G401.6 (cell line): ENCODE measurements at regions not wholly inside any gene's neighbourhood (a gene's known extent, or its start where the extent isn't known, plus 50 kb on each side); places are given as distances from the start of the nearest gene placed in this dataset.

Experiments used
- FAIRE-seq: peaks from 2 replicates; lab custom pipeline; 2012; peaks lifted over from hg19 to GRCh38; lab: Jason Lieb, UNC

GRCh38 chr13:72527333-72527732 is 200.1 kb downstream of the MZT1 start:
- FAIRE-seq = no peak

GRCh38 chr13:72523593-72523992 is 203.8 kb downstream of the MZT1 start:
- FAIRE-seq = no peak

GRCh38 chr13:72523049-72523448 is 204.4 kb downstream of the MZT1 start:
- FAIRE-seq = no peak

- FAIRE-seq = no peak
Measured at GRCh38 chr13:72521940-72522661, 205.3 kb downstream of the MZT1 start.

GRCh38 chr13:72514146-72514545 is 213.3 kb downstream of the MZT1 start:
- no peak for FAIRE-seq

- FAIRE-seq = no peak
Measured at GRCh38 chr13:72508392-72508791, 219.0 kb downstream of the MZT1 start.

- FAIRE-seq = no peak
Measured at GRCh38 chr13:72507416-72508199, 219.8 kb downstream of the MZT1 start.

GRCh38 chr13:72506706-72507105 is 220.7 kb downstream of the MZT1 start:
- no peak for FAIRE-seq

- FAIRE-seq = no peak
Measured at GRCh38 chr13:72505376-72505775, 222.1 kb downstream of the MZT1 start.

- FAIRE-seq = no peak
Measured at GRCh38 chr13:72504131-72504841, 223.1 kb downstream of the MZT1 start.

- FAIRE-seq = no peak
Measured at GRCh38 chr13:72500851-72501250, 226.6 kb downstream of the MZT1 start.

GRCh38 chr13:72495681-72496080 is 231.7 kb downstream of the MZT1 start:
- no peak for FAIRE-seq

GRCh38 chr13:72489751-72490150 is 237.7 kb downstream of the MZT1 start:
- no peak for FAIRE-seq

GRCh38 chr13:72473321-72473720 is 254.1 kb downstream of the MZT1 start:
- no peak for FAIRE-seq

GRCh38 chr13:72469906-72470305 is 257.5 kb downstream of the MZT1 start:
- FAIRE-seq = no peak

- no peak for FAIRE-seq
Measured at GRCh38 chr13:72463561-72463960, 263.9 kb downstream of the MZT1 start.

GRCh38 chr13:72462726-72463125 is 264.7 kb downstream of the MZT1 start:
- no peak for FAIRE-seq

GRCh38 chr13:72462166-72462565 is 265.3 kb downstream of the MZT1 start:
- FAIRE-seq = no peak

- no peak for FAIRE-seq
Measured at GRCh38 chr13:72458701-72459100, 268.7 kb downstream of the MZT1 start.

- FAIRE-seq = no peak
Measured at GRCh38 chr13:72457151-72457550, 270.3 kb downstream of the MZT1 start.

- FAIRE-seq = no peak
Measured at GRCh38 chr13:72456486-72456885, 270.9 kb downstream of the MZT1 start.

- no peak for FAIRE-seq
Measured at GRCh38 chr13:72453161-72453560, 274.3 kb downstream of the MZT1 start.

- no peak for FAIRE-seq
Measured at GRCh38 chr13:72448082-72448481, 279.3 kb downstream of the MZT1 start.
